ENCODE measurements at regions not wholly inside any gene's neighbourhood (a gene's known extent, or its start where the extent isn't known, plus 50 kb on each side); places are given as distances from the start of the nearest gene placed in this dataset.

GRCh38 chr12:127358888-127359287 lies 908.1 kb upstream of the TMEM132C start:
- H3K27me3 Mint-ChIP-seq (ENCODE audit: low read depth): no peaks in the 10 kb centered on the region
- no peaks in the 10 kb centered on the region for H3K4me1 Mint-ChIP-seq (ENCODE audit: low read depth)
- no peak overlapping the region for H3K27ac Mint-ChIP-seq
- peaks cover 0 to 1% of the 10 kb centered on the region in 2 donors for H3K9me3 Mint-ChIP-seq
- ATAC-seq (replicated peaks in 1 of 2): no peak
- H3K4me3 Mint-ChIP-seq: no peak overlapping the region
- no peak for DNase-seq
- H3K36me3 Mint-ChIP-seq (ENCODE audit: insufficient read depth in 2 of 2): no peaks in the 10 kb centered on the region

DNA sequence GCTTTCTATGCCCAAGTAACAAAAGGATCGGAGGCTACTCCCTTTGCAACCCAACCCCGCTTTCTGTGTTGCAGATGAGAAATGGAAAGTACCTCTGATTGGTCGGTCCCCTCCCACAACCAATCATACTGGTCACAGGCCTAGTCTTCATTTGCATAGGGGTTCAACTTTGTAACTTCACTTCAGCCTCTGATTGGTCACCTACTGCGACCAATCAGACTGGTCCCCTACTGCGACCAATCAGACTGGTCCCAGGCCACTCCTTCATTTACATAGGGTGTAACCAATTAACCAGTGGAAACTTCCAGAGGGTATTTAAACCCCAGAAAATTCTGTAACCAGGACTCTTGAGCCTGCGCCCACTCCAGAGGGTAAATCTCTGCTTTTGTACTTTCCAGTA lies 906.4 kb upstream of the TMEM132C start:
- H3K9me3 Mint-ChIP-seq: peaks cover 0 to 6% of the 10 kb centered on the region in 2 donors
- DNase-seq: no peak
- no peaks in the 10 kb centered on the region for H3K4me1 Mint-ChIP-seq (ENCODE audit: low read depth)
- H3K36me3 Mint-ChIP-seq (ENCODE audit: insufficient read depth in 2 of 2): no peaks in the 10 kb centered on the region
- no peaks in the 10 kb centered on the region for H3K27me3 Mint-ChIP-seq (ENCODE audit: low read depth)
- H3K27ac Mint-ChIP-seq: no peak overlapping the region
- no peak for ATAC-seq (replicated peaks in 1 of 2)
- no peak overlapping the region for H3K4me3 Mint-ChIP-seq

- no peak for ATAC-seq (replicated peaks in 1 of 2)
- Mint-ChIP-seq H3K27me3 (ENCODE audit: low read depth) (no peaks in the 10 kb centered on the region), H3K4me1 (ENCODE audit: low read depth) (no peaks in the 10 kb centered on the region), H3K9me3 (peaks cover 0 to 6% of the 10 kb centered on the region in 2 donors), H3K4me3 (no peak overlapping the region), H3K27ac (no peak overlapping the region), H3K36me3 (ENCODE audit: insufficient read depth in 2 of 2) (no peaks in the 10 kb centered on the region)
- no peak for DNase-seq
Measured at GRCh38 chr12:127362121-127362520, 904.8 kb upstream of the TMEM132C start.

- peaks cover 0 to 6% of the 10 kb centered on the region in 2 donors for H3K9me3 Mint-ChIP-seq
- no peak overlapping the region for H3K4me3 Mint-ChIP-seq
- no peaks in the 10 kb centered on the region for H3K4me1 Mint-ChIP-seq (ENCODE audit: low read depth)
- no peaks in the 10 kb centered on the region for H3K36me3 Mint-ChIP-seq (ENCODE audit: insufficient read depth in 2 of 2)
- DNase-seq (no peak), ATAC-seq (replicated peaks in 1 of 2) (no peak)
- no peaks in the 10 kb centered on the region for H3K27me3 Mint-ChIP-seq (ENCODE audit: low read depth)
- H3K27ac Mint-ChIP-seq: no peak overlapping the region
Measured at GRCh38 chr12:127363392-127363791, 903.6 kb upstream of the TMEM132C start.

- ATAC-seq (replicated peaks in 1 of 2) (no peak), DNase-seq (no peak)
- Mint-ChIP-seq H3K27ac (no peak overlapping the region), H3K9me3 (peaks cover 0 to 9% of the 10 kb centered on the region in 2 donors), H3K36me3 (ENCODE audit: insufficient read depth in 2 of 2) (no peaks in the 10 kb centered on the region), H3K27me3 (ENCODE audit: low read depth) (no peaks in the 10 kb centered on the region), H3K4me1 (ENCODE audit: low read depth) (no peaks in the 10 kb centered on the region), H3K4me3 (no peak overlapping the region)
Measured at GRCh38 chr12:127373559-127373958, 893.4 kb upstream of the TMEM132C start.

DNA sequence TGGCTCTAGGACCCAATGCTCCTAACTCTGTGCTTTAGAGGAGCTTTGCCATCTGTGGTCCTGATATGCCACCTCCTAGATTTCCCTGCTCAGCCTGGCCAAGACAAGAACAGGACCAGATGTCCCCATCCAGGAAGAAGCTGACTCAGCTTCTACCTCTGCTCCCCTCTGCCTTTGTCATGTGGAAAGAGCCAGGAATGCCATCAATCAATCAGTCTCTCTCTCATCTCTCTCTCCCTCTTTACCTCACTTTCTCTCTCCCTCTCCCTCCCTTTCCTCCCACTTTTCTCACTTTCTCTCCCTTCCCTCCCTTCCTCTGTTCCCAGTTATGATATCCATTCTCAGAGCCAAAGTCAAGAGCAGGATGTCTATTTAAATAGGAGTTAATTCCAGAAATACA lies 892.5 kb upstream of the TMEM132C start:
- H3K36me3 Mint-ChIP-seq (ENCODE audit: insufficient read depth in 2 of 2): no peaks in the 10 kb centered on the region
- H3K4me3 Mint-ChIP-seq: no peak overlapping the region
- H3K27me3 Mint-ChIP-seq (ENCODE audit: low read depth): no peaks in the 10 kb centered on the region
- no peak overlapping the region for H3K27ac Mint-ChIP-seq
- H3K9me3 Mint-ChIP-seq: peaks cover 0 to 9% of the 10 kb centered on the region in 2 donors
- ATAC-seq (replicated peaks in 1 of 2) (no peak), DNase-seq (no peak)
- no peaks in the 10 kb centered on the region for H3K4me1 Mint-ChIP-seq (ENCODE audit: low read depth)

GRCh38 chr12:127381043-127381668 lies 885.8 kb upstream of the TMEM132C start:
- no peaks in the 10 kb centered on the region for H3K36me3 Mint-ChIP-seq (ENCODE audit: insufficient read depth in 2 of 2)
- DNase-seq: peak; percentile 17 to 53
- no peaks in the 10 kb centered on the region for H3K4me1 Mint-ChIP-seq (ENCODE audit: low read depth)
- H3K4me3 Mint-ChIP-seq: no peak overlapping the region
- ATAC-seq (replicated peaks in 1 of 2): peak; percentile 59 to 69
- peak overlapping the region; percentile 38 for H3K27ac Mint-ChIP-seq
- H3K9me3 Mint-ChIP-seq: no peaks in the 10 kb centered on the region
- H3K27me3 Mint-ChIP-seq (ENCODE audit: low read depth): no peaks in the 10 kb centered on the region

DNA sequence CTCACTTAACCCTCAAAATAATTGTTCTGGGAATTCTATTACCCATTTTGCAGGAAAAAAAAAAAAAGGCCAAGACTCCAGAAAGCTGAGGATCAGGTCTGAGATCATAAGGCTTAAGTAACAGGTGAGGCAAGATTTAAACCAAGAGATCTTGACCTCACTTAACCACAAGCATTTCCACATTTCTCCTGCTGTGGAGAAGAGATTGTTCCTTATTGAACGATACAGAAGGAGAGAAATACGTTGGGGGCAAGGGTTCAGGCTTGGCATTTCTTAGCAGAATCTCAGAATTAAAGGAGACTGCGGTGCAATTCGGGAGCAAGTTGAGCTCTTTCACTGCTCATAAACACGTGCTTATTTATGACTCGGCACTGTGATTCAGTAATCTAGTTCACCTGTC lies 885.3 kb upstream of the TMEM132C start:
- DNase-seq: no peak
- H3K4me1 Mint-ChIP-seq (ENCODE audit: low read depth): no peaks in the 10 kb centered on the region
- H3K27ac Mint-ChIP-seq: peak overlapping the region; percentile 38
- no peaks in the 10 kb centered on the region for H3K36me3 Mint-ChIP-seq (ENCODE audit: insufficient read depth in 2 of 2)
- H3K9me3 Mint-ChIP-seq: no peaks in the 10 kb centered on the region
- H3K4me3 Mint-ChIP-seq: no peak overlapping the region
- H3K27me3 Mint-ChIP-seq (ENCODE audit: low read depth): no peaks in the 10 kb centered on the region
- ATAC-seq (replicated peaks in 1 of 2): no peak

DNA sequence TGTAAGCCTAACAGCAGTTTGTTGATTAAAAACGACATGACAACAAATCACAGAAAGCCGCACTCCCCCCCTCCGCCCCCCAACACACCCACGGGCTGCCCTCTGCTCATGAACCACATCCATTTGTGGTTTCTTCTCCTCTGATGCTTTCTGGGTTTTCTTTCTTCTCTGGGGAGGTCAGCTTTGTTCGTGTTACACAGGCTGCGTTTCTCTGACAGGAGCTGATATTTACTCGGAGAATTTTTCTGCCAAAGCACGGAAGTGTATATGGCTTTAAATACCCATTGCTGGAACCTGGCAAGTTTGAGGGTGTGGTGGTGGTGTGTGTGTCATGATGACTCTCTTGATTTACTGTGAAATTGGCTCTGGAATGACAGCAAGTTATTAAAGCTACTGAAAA lies 883.7 kb upstream of the TMEM132C start:
- Mint-ChIP-seq H3K4me3 (no peak overlapping the region), H3K27me3 (ENCODE audit: low read depth) (no peaks in the 10 kb centered on the region), H3K36me3 (ENCODE audit: insufficient read depth in 2 of 2) (no peaks in the 10 kb centered on the region), H3K4me1 (ENCODE audit: low read depth) (no peaks in the 10 kb centered on the region), H3K27ac (no peak overlapping the region), H3K9me3 (no peaks in the 10 kb centered on the region)
- DNase-seq (no peak), ATAC-seq (replicated peaks in 1 of 2) (no peak)

- Mint-ChIP-seq H3K4me3 (no peak overlapping the region), H3K36me3 (ENCODE audit: insufficient read depth in 2 of 2) (no peaks in the 10 kb centered on the region), H3K27me3 (ENCODE audit: low read depth) (no peaks in the 10 kb centered on the region), H3K9me3 (no peaks in the 10 kb centered on the region), H3K4me1 (ENCODE audit: low read depth) (no peaks in the 10 kb centered on the region), H3K27ac (no peak overlapping the region)
- DNase-seq (no peak), ATAC-seq (replicated peaks in 1 of 2) (no peak)
Measured at GRCh38 chr12:127386723-127387122, 880.2 kb upstream of the TMEM132C start.

GRCh38 chr12:127388985-127389384 lies 878.0 kb upstream of the TMEM132C start:
- no peaks in the 10 kb centered on the region for H3K36me3 Mint-ChIP-seq (ENCODE audit: insufficient read depth in 2 of 2)
- H3K4me1 Mint-ChIP-seq (ENCODE audit: low read depth): no peaks in the 10 kb centered on the region
- no peak overlapping the region for H3K4me3 Mint-ChIP-seq
- H3K27ac Mint-ChIP-seq: no peak overlapping the region
- no peak for ATAC-seq (replicated peaks in 1 of 2)
- no peaks in the 10 kb centered on the region for H3K27me3 Mint-ChIP-seq (ENCODE audit: low read depth)
- H3K9me3 Mint-ChIP-seq: no peaks in the 10 kb centered on the region
- no peak for DNase-seq

DNA sequence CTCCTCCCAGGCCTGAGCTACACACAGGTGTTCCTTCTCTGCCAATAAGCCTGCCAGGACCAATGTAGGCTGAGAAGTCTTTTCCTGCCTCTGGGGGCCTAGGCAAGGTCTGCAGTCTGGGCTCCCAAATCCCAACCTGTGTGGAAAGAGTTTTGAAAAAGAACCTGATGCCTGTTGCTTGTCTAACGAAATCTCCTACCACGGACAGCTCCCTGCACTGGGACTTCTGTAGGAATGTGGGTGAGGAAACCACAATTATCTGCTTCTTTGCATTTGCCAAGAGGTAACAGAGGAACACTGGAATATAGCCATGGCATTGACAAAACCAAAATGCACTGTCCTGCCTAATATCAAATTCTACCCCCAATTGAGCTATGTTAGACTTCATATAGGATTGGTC lies 877.0 kb upstream of the TMEM132C start:
- Mint-ChIP-seq H3K27ac (no peak overlapping the region), H3K27me3 (ENCODE audit: low read depth) (peaks cover 3% of the 10 kb centered on the region), H3K4me3 (no peak overlapping the region), H3K36me3 (ENCODE audit: insufficient read depth in 2 of 2) (no peaks in the 10 kb centered on the region), H3K4me1 (ENCODE audit: low read depth) (no peaks in the 10 kb centered on the region), H3K9me3 (no peaks in the 10 kb centered on the region)
- no peak for DNase-seq
- ATAC-seq (replicated peaks in 1 of 2): no peak

- Mint-ChIP-seq H3K4me3 (no peak overlapping the region), H3K27me3 (ENCODE audit: low read depth) (peaks cover 5% of the 10 kb centered on the region), H3K4me1 (ENCODE audit: low read depth) (no peaks in the 10 kb centered on the region), H3K27ac (no peak overlapping the region), H3K36me3 (ENCODE audit: insufficient read depth in 2 of 2) (no peaks in the 10 kb centered on the region), H3K9me3 (no peaks in the 10 kb centered on the region)
- DNase-seq: no peak
- no peak for ATAC-seq (replicated peaks in 1 of 2)
Measured at GRCh38 chr12:127393465-127393864, 873.5 kb upstream of the TMEM132C start.

DNA sequence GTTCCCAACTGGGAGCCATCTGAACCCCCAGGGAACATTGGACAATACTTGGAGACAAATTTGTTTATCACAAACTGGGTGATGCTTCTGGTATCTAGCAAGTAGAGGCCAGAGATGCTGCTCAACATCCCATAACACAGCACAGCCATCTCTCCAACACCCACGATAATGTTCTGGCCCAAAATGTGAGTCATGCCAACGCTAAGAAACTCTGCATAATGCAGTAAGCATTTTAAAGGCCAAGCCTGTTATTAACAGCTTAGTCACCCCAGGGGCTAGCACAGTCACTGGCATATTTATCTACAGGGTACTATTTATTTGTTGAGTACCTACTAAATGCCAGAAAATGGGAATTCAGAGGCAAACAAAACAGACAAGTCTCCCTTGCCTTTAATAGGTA lies 873.1 kb upstream of the TMEM132C start:
- H3K36me3 Mint-ChIP-seq (ENCODE audit: insufficient read depth in 2 of 2): no peaks in the 10 kb centered on the region
- no peaks in the 10 kb centered on the region for H3K9me3 Mint-ChIP-seq
- no peaks in the 10 kb centered on the region for H3K4me1 Mint-ChIP-seq (ENCODE audit: low read depth)
- peaks cover 5% of the 10 kb centered on the region for H3K27me3 Mint-ChIP-seq (ENCODE audit: low read depth)
- ATAC-seq (replicated peaks in 1 of 2) (no peak), DNase-seq (no peak)
- no peak overlapping the region for H3K4me3 Mint-ChIP-seq
- H3K27ac Mint-ChIP-seq: no peak overlapping the region
